ENCODE measurements at regions not wholly inside any gene's neighbourhood (a gene's known extent, or its start where the extent isn't known, plus 50 kb on each side); places are given as distances from the start of the nearest gene placed in this dataset.

- TF ChIP-seq, protein P1, sequence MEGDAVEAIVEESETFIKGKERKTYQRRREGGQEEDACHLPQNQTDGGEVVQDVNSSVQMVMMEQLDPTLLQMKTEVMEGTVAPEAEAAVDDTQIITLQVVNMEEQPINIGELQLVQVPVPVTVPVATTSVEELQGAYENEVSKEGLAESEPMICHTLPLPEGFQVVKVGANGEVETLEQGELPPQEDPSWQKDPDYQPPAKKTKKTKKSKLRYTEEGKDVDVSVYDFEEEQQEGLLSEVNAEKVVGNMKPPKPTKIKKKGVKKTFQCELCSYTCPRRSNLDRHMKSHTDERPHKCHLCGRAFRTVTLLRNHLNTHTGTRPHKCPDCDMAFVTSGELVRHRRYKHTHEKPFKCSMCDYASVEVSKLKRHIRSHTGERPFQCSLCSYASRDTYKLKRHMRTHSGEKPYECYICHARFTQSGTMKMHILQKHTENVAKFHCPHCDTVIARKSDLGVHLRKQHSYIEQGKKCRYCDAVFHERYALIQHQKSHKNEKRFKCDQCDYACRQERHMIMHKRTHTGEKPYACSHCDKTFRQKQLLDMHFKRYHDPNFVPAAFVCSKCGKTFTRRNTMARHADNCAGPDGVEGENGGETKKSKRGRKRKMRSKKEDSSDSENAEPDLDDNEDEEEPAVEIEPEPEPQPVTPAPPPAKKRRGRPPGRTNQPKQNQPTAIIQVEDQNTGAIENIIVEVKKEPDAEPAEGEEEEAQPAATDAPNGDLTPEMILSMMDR (IDR thresholded peaks at IDR 0.05; ENCODE audit: poor library complexity, severe bottlenecking) = no peak
- TF ChIP-seq EP300 (conservative IDR thresholded peaks at IDR 0.05; ENCODE audit: poor library complexity, severe bottlenecking) (no peak), EZH2 (IDR thresholded peaks at IDR 0.05; ENCODE audit: borderline replicate concordance, insufficient read depth, low read length, poor library complexity, severe bottlenecking) (no peak), POLR2AphosphoS5 (IDR thresholded peaks at IDR 0.05) (no peak), TAF1 (IDR thresholded peaks at IDR 0.05; ENCODE audit: low read depth) (no peak), RAD21 (conservative IDR thresholded peaks at IDR 0.05) (no peak)
These were observed 332.3 kb upstream of the IRX4 start for GRCh38 chr5:2214910-2215590.

Data from neural cell (in vitro differentiated cells).